IPS DF 4.7 (cell line): ENCODE measurements at regions not wholly inside any gene's neighbourhood (a gene's known extent, or its start where the extent isn't known, plus 50 kb on each side); places are given as distances from the start of the nearest gene placed in this dataset.

Experiments
- DNase-seq: peaks from one replicate; pipeline ENCODE4 v3.0.0-alpha.2; 2013; ENCODE audit warnings: low spot score; ENCODE audit errors: extremely low read depth

- no peak for DNase-seq
Observed at GRCh38 chr4:65819192-65819591, 148.9 kb upstream of the EPHA5 start.

GRCh38 chr4:65805936-65806335 is 135.6 kb upstream of the EPHA5 start:
- DNase-seq, result no peak

GRCh38 chr4:65799513-65799912 is 129.2 kb upstream of the EPHA5 start:
- DNase-seq, result no peak

GRCh38 chr4:65798498-65799127 is 128.3 kb upstream of the EPHA5 start:
- DNase-seq, result no peak

- no peak for DNase-seq
Observed at GRCh38 chr4:65791812-65792308, 121.6 kb upstream of the EPHA5 start.

GRCh38 chr4:65791111-65791811 is 121.0 kb upstream of the EPHA5 start:
- DNase-seq, result no peak

- DNase-seq, result no peak
Observed at GRCh38 chr4:65789805-65790204, 119.5 kb upstream of the EPHA5 start.

GRCh38 chr4:65789341-65789740 is 119.1 kb upstream of the EPHA5 start:
- DNase-seq, result no peak

- DNase-seq, result no peak
Observed at GRCh38 chr4:65777270-65777669, 107.0 kb upstream of the EPHA5 start.

- DNase-seq, result no peak
Observed at GRCh38 chr4:65773636-65774035, 103.3 kb upstream of the EPHA5 start.

- DNase-seq, result no peak
Observed at GRCh38 chr4:65747386-65747785, 77.1 kb upstream of the EPHA5 start.

GRCh38 chr4:65738134-65738533 is 67.8 kb upstream of the EPHA5 start:
- DNase-seq, result no peak

- no peak for DNase-seq
Observed at GRCh38 chr4:65737672-65738071, 67.4 kb upstream of the EPHA5 start.

- DNase-seq, result no peak
Observed at GRCh38 chr4:65724973-65725372, 54.7 kb upstream of the EPHA5 start.
